CD14-positive monocyte (primary cell): ENCODE measurements at regions not wholly inside any gene's neighbourhood (a gene's known extent, or its start where the extent isn't known, plus 50 kb on each side); places are given as distances from the start of the nearest gene placed in this dataset.

Source experiments
- DNase-seq, 3 donors: peaks; one replicate each; pipeline ENCODE4 v3.0.0-alpha.2; 2011 to 2022
- H2AFZ ChIP-seq: 2 replicates; pipeline ENCODE4 v1.6.0; 2012; ENCODE audit warnings: mild to moderate bottlenecking, low read depth, low read length, inconsistent platforms; ENCODE audit not compliant: insufficient read depth, poor library complexity, severe bottlenecking
- H3K27ac ChIP-seq, 2 donors: 1 replicate in 1 of 2; 2 replicates in 1 of 2; pipeline ENCODE4 v1.5.1; 2012 to 2013; ENCODE audit warnings: low read length in 2 of 2, control low read depth in 1 of 2, inconsistent platforms in 1 of 2, low read depth in 1 of 2, mild to moderate bottlenecking in 1 of 2
- H3K27me3 ChIP-seq, 2 donors: one replicate each; pipeline versions ENCODE4 v1.6.0 to v1.6.1; 2011 to 2013; ENCODE audit warnings: low read length in 2 of 2; ENCODE audit not compliant: control insufficient read depth in 2 of 2, insufficient read depth in 2 of 2
- H3K36me3 ChIP-seq, 2 donors: replicated peaks in 1 of 2; 1 replicate in 1 of 2; 2 replicates in 1 of 2; pipeline versions ENCODE4 v1.5.1 to v1.6.1; 2012 to 2013; ENCODE audit warnings: low read length in 2 of 2, control low read depth in 1 of 2, inconsistent platforms in 1 of 2, mild to moderate bottlenecking in 1 of 2; ENCODE audit not compliant: insufficient read depth in 2 of 2, control insufficient read depth in 1 of 2
- H3K4me1 ChIP-seq, 2 donors: 1 replicate in 1 of 2; 2 replicates in 1 of 2; pipeline versions ENCODE4 v1.5.1 to v1.6.1; 2012 to 2013; ENCODE audit warnings: low read length in 2 of 2, control low read depth in 1 of 2, inconsistent platforms in 1 of 2, mild to moderate bottlenecking in 1 of 2, moderate library complexity in 1 of 2; ENCODE audit not compliant: insufficient read depth in 2 of 2, control insufficient read depth in 1 of 2
- H3K4me2 ChIP-seq: replicated peaks from 2 replicates; pipeline ENCODE3; 2012; ENCODE audit warnings: low read length, moderate library complexity, mild to moderate bottlenecking; ENCODE audit not compliant: poor library complexity, severe bottlenecking; ENCODE audit errors: extremely low read depth
- H3K4me3 ChIP-seq, 3 experiments: fragments of 200-600 bp in 1 of 3; sonication (generic) in 1 of 3; replicated peaks in 1 of 3; 1 replicate in 2 of 3; 2 replicates in 1 of 3; pipeline ENCODE4 v1.5.1; 2011 to 2013; ENCODE audit warnings: low read length in 3 of 3, mild to moderate bottlenecking in 3 of 3, control low read depth in 2 of 3, low read depth in 2 of 3, inconsistent platforms in 1 of 3, moderate library complexity in 1 of 3
- H3K79me2 ChIP-seq: 2 replicates; pipeline ENCODE4 v1.6.0; 2012; ENCODE audit warnings: mild to moderate bottlenecking, control low read depth, inconsistent platforms, low read length, moderate library complexity; ENCODE audit not compliant: insufficient read depth
- H3K9ac ChIP-seq: 2 replicates; pipeline ENCODE4 v1.6.0; 2017; ENCODE audit warnings: low read length, mild to moderate bottlenecking; ENCODE audit not compliant: insufficient read depth, poor library complexity, severe bottlenecking
- H3K9me3 ChIP-seq, 2 donors: replicated peaks in 1 of 2; 1 replicate in 1 of 2; 2 replicates in 1 of 2; pipeline versions ENCODE4 v1.5.1 to v1.6.1; 2012 to 2013; ENCODE audit warnings: low read length in 2 of 2, control low read depth in 1 of 2; ENCODE audit not compliant: control insufficient read depth in 1 of 2, insufficient read depth in 1 of 2
- H4K20me1 ChIP-seq: 2 replicates; pipeline ENCODE4 v1.6.0; 2012; ENCODE audit warnings: mild to moderate bottlenecking, low read length, control low read depth, moderate library complexity; ENCODE audit not compliant: insufficient read depth
- H3K27ac Mint-ChIP-seq, 7 donors: one replicate each; pipeline ENCODE4 v1.8.0; 2020; ENCODE audit warnings: mild to moderate bottlenecking in 7 of 7, mixed read lengths in 7 of 7, moderate library complexity in 6 of 7, inconsistent platforms in 2 of 7
- H3K27me3 Mint-ChIP-seq, 3 donors: one replicate each; pipeline ENCODE4 v1.8.0; 2021 to 2022; ENCODE audit warnings: low read depth in 3 of 3, mild to moderate bottlenecking in 3 of 3, mixed read lengths in 3 of 3, moderate library complexity in 3 of 3, inconsistent platforms in 1 of 3
- H3K36me3 Mint-ChIP-seq, 2 donors: one replicate each; pipeline ENCODE4 v1.8.0; 2020; ENCODE audit warnings: mixed read lengths in 2 of 2, inconsistent platforms in 1 of 2, mild to moderate bottlenecking in 1 of 2
- H3K4me1 Mint-ChIP-seq: one replicate; pipeline ENCODE4 v1.8.0; 2020; ENCODE audit warnings: mild to moderate bottlenecking, mixed read lengths
- H3K4me3 Mint-ChIP-seq, 2 donors: one replicate each; pipeline ENCODE4 v1.8.0; 2020; ENCODE audit warnings: mild to moderate bottlenecking in 2 of 2, mixed read lengths in 2 of 2, moderate library complexity in 1 of 2
- H3K9me3 Mint-ChIP-seq, 7 donors: one replicate each; pipeline ENCODE4 v1.8.0; 2020 to 2022; ENCODE audit warnings: mixed read lengths in 7 of 7, mild to moderate bottlenecking in 6 of 7, moderate library complexity in 6 of 7, inconsistent platforms in 2 of 7
- CTCF ChIP-seq: fragments of 200-600 bp; IDR thresholded peaks from one replicate; pipeline ENCODE4 v1.8.0; 2022; ENCODE audit warnings: antibody characterized with exemption, mild to moderate bottlenecking
- WGBS: methylation state at CpG from one replicate; pipeline ENCODE4 v1.1.5; 2013; ENCODE audit warnings: missing lambda C conversion rate; ENCODE audit not compliant: insufficient coverage; 5-methylcytosine and 5-hydroxymethylcytosine counted together
- intact Hi-C, 2 donors: fragments of 100-400 bp; cut with micrococcal nuclease; formaldehyde crosslinking; loops; one replicate each; pipeline versions ENCODE4 v1.15.0 to v1.15.1; 2023

GRCh38 chr1:115544131-115544530, 97.6 kb upstream of the VANGL1 start:
- H3K4me3 Mint-ChIP-seq: no peak overlapping the region
- H3K9me3 ChIP-seq: peaks cover 0 to 3% of the 10 kb centered on the region in 2 donors
- intact Hi-C loops: no loop called here

GRCh38 chr1:115543247-115543646, 98.5 kb upstream of the VANGL1 start:
- peaks cover 0 to 4% (median 2%) of the 10 kb centered on the region in 3 donors for H3K27me3 Mint-ChIP-seq
- Histone ChIP-seq H3K4me3 (no peak overlapping the region), H3K9ac (no peak overlapping the region), H3K27ac (no peak overlapping the region), H3K4me2 (no peak overlapping the region), H3K4me1 (no peaks in the 10 kb centered on the region), H4K20me1 (no peaks in the 10 kb centered on the region), H3K79me2 (no peaks in the 10 kb centered on the region), H3K27me3 (no peaks in the 10 kb centered on the region), H3K36me3 (no peaks in the 10 kb centered on the region), H2AFZ (no peak overlapping the region), H3K9me3 (peaks cover 0 to 3% of the 10 kb centered on the region in 2 donors)
- no peaks in the 10 kb centered on the region for H3K36me3 Mint-ChIP-seq
- intact Hi-C loops: no loop called here
- H3K4me3 Mint-ChIP-seq: no peak overlapping the region
- WGBS: no CpG with 5 or more reads among the region's 2 CpGs
- no peaks in the 10 kb centered on the region for H3K4me1 Mint-ChIP-seq
- TF ChIP-seq CTCF: no peak
- H3K9me3 Mint-ChIP-seq: peaks cover 0 to 5% (median 2%) of the 10 kb centered on the region in 7 donors
- no peak for DNase-seq
- no peak overlapping the region for H3K27ac Mint-ChIP-seq

More at GRCh38 chr1:115544131-115544530, 97.6 kb upstream of the VANGL1 start:
- Mint-ChIP-seq H3K4me1 (no peaks in the 10 kb centered on the region), H3K36me3 (no peaks in the 10 kb centered on the region), H3K27ac (no peak overlapping the region), H3K27me3 (peaks cover 0 to 4% (median 2%) of the 10 kb centered on the region in 3 donors), H3K9me3 (peaks cover 0 to 5% (median 2%) of the 10 kb centered on the region in 7 donors)
- H2AFZ ChIP-seq: no peak overlapping the region
- DNase-seq: no peak
- no peaks in the 10 kb centered on the region for H3K36me3 ChIP-seq
- no peaks in the 10 kb centered on the region for H4K20me1 ChIP-seq
- H3K9ac ChIP-seq: no peak overlapping the region
- no peak overlapping the region for H3K4me3 ChIP-seq
- H3K27me3 ChIP-seq: no peaks in the 10 kb centered on the region
- no peak for TF ChIP-seq CTCF
- no peak overlapping the region for H3K4me2 ChIP-seq
- H3K27ac ChIP-seq: no peak overlapping the region
- no peaks in the 10 kb centered on the region for H3K79me2 ChIP-seq
- no peaks in the 10 kb centered on the region for H3K4me1 ChIP-seq
- WGBS: 82% methylated on average over 2 of the region's 4 CpGs
